Mucosa of stomach (tissue), 1 donor: ENCODE measurements at regions not wholly inside any gene's neighbourhood (a gene's known extent, or its start where the extent isn't known, plus 50 kb on each side); places are given as distances from the start of the nearest gene placed in this dataset.
"Not testable (repeated sequence)": the region's sequence is repeated elsewhere in the genome, so short reads cannot be mapped to it uniquely, and the experiment has no call there.

Source experiments
- H3K27me3 ChIP-seq: one replicate; pipeline ENCODE4 v1.7.0; 2013; ENCODE audit warnings: mild to moderate bottlenecking, low read length; ENCODE audit not compliant: control insufficient read depth, insufficient read depth
- H3K36me3 ChIP-seq: one replicate; pipeline ENCODE4 v1.7.0; 2013; ENCODE audit warnings: low read length; ENCODE audit not compliant: control insufficient read depth, insufficient read depth
- H3K4me1 ChIP-seq: one replicate; pipeline ENCODE4 v1.7.0; 2013; ENCODE audit warnings: mild to moderate bottlenecking, low read length; ENCODE audit not compliant: control insufficient read depth, insufficient read depth
- H3K4me3 ChIP-seq: one replicate; pipeline ENCODE4 v1.7.0; 2013; ENCODE audit warnings: low read length
- H3K9ac ChIP-seq: one replicate; pipeline ENCODE4 v1.7.0; 2013; ENCODE audit warnings: mild to moderate bottlenecking, low read length, moderate library complexity
- H3K9me3 ChIP-seq: one replicate; pipeline ENCODE4 v1.7.0; 2013; ENCODE audit warnings: mild to moderate bottlenecking, low read length, moderate library complexity; ENCODE audit not compliant: control insufficient read depth
- donor health status: Pancreatic carcinoma.

DNA sequence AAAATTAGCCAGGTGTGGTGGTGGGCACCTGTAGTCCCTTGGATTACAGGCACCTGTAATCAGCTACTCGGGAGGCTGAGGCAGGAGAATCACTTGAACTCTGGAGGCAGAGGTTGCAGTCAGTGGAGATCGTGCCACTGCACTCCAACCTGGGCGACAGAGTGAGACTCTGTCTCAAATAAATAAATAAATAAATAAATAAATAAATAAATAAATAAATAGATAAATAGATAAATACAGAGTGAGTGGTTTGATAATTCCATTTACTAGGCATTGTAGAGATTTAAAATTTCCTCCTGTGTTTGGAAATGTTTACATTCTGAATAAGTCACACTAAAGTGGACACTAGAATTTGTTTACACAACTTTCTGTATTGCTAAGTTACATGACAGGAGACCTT lies 504.4 kb upstream of the SEL1L start:
- H3K27me3 ChIP-seq, H3K9me3 ChIP-seq, H3K4me1 ChIP-seq, H3K9ac ChIP-seq, H3K4me3 ChIP-seq, H3K36me3 ChIP-seq: not testable (repeated sequence)

- Histone ChIP-seq H3K27me3 (no peaks in the 10 kb centered on the region), H3K4me1 (no peaks in the 10 kb centered on the region), H3K36me3 (no peaks in the 10 kb centered on the region), H3K9ac (no peak overlapping the region), H3K4me3 (no peak overlapping the region), H3K9me3 (no peaks in the 10 kb centered on the region)
Measured at GRCh38 chr14:82045339-82045738, 511.7 kb upstream of the SEL1L start.

GRCh38 chr14:82046512-82047226 lies 513.0 kb upstream of the SEL1L start:
- Histone ChIP-seq H3K27me3 (no peaks in the 10 kb centered on the region), H3K36me3 (no peaks in the 10 kb centered on the region), H3K9me3 (no peaks in the 10 kb centered on the region), H3K9ac (no peak overlapping the region), H3K4me1 (no peaks in the 10 kb centered on the region), H3K4me3 (no peak overlapping the region)

GRCh38 chr14:82047777-82048470 lies 514.3 kb upstream of the SEL1L start:
- Histone ChIP-seq H3K9me3 (no peaks in the 10 kb centered on the region), H3K36me3 (no peaks in the 10 kb centered on the region), H3K4me1 (no peaks in the 10 kb centered on the region), H3K4me3 (no peak overlapping the region), H3K9ac (no peak overlapping the region), H3K27me3 (no peaks in the 10 kb centered on the region)

GRCh38 chr14:82052778-82053177 lies 519.1 kb upstream of the SEL1L start:
- Histone ChIP-seq H3K9ac (no peak overlapping the region), H3K4me3 (no peak overlapping the region), H3K36me3 (no peaks in the 10 kb centered on the region), H3K27me3 (no peaks in the 10 kb centered on the region), H3K4me1 (no peaks in the 10 kb centered on the region), H3K9me3 (no peaks in the 10 kb centered on the region)

DNA sequence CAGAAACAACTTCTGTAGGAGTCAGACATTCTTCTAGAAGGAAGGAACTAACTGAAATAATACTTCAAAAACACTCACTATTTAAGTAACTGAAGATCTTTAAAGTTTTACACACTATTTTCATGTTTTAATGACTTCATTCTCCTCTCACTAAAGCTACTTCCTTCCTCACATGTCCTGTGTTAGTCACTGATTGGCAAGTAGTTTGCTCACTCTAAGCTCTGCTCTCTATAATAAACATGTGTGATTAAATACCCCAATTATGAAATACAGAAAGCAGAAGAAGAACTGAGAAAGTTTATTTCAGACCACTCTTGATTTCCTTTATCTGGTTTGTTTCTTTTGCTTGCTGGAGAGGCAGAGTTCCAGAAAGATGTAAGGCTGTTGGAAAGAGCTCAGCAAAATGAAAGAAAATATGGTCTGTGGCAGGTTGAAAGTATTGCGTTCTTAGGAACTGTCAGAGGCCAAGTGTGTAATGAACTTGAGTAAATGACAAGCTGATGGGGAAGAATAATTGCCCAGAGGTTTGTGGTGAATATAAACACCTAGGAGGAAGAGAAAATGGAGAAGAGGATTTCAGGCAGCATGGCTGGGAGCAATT lies 522.0 kb upstream of the SEL1L start:
- Histone ChIP-seq H3K4me3 (no peak overlapping the region), H3K36me3 (no peaks in the 10 kb centered on the region), H3K9me3 (no peaks in the 10 kb centered on the region), H3K9ac (no peak overlapping the region), H3K4me1 (no peaks in the 10 kb centered on the region), H3K27me3 (no peaks in the 10 kb centered on the region)

- Histone ChIP-seq H3K27me3 (no peaks in the 10 kb centered on the region), H3K4me1 (no peaks in the 10 kb centered on the region), H3K9me3 (no peaks in the 10 kb centered on the region), H3K36me3 (no peaks in the 10 kb centered on the region), H3K9ac (no peak overlapping the region), H3K4me3 (no peak overlapping the region)
Measured at GRCh38 chr14:82060219-82060618, 526.6 kb upstream of the SEL1L start.

DNA sequence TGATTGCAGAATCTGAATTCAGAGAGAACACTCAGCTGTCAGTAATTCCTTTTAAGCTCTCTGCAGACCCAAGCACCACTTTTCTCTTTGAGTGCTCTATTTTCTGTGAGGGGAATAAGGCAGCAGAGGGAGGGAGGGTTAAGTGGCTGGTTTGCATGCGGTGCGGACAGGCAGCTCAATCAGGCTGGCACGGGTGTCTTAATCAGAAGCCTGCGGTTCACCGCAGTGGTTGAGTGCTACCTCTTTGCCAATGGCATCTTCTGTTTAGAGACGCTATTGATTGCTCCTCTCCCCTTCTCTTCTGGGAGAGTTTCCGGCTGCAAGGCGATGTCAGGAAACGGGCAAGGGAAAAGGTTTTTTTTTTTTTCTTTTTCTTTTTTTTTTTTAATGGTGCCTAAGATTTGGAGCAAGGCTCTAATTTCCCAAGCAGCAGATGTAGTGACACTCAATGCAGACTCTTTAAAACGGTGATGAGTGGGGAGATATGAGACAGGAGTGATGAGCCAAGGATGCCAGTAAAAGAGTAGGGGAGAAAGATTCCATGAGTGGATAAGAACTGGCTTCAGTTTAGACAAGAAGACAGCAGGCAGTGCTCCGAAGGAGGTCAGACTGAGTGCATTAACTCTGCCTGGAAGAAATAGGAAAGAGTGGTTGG lies 533.7 kb upstream of the SEL1L start:
- Histone ChIP-seq H3K9me3 (no peaks in the 10 kb centered on the region), H3K27me3 (no peaks in the 10 kb centered on the region), H3K36me3 (no peaks in the 10 kb centered on the region), H3K9ac (no peak overlapping the region), H3K4me1 (no peaks in the 10 kb centered on the region), H3K4me3 (no peak overlapping the region)

GRCh38 chr14:82070040-82070439 lies 536.4 kb upstream of the SEL1L start:
- no peaks in the 10 kb centered on the region for H3K27me3 ChIP-seq
- H3K9ac ChIP-seq, result no peak overlapping the region
- no peak overlapping the region for H3K4me3 ChIP-seq
- H3K36me3 ChIP-seq, result no peaks in the 10 kb centered on the region
- H3K4me1 ChIP-seq, result no peaks in the 10 kb centered on the region
- no peaks in the 10 kb centered on the region for H3K9me3 ChIP-seq

- H3K27me3 ChIP-seq, result no peaks in the 10 kb centered on the region
- no peaks in the 10 kb centered on the region for H3K4me1 ChIP-seq
- no peaks in the 10 kb centered on the region for H3K9me3 ChIP-seq
- H3K36me3 ChIP-seq, result no peaks in the 10 kb centered on the region
- H3K4me3 ChIP-seq, result no peak overlapping the region
- H3K9ac ChIP-seq, result no peak overlapping the region
Measured at GRCh38 chr14:82070753-82071152, 537.1 kb upstream of the SEL1L start.

GRCh38 chr14:82073547-82073946 lies 539.9 kb upstream of the SEL1L start:
- H3K4me3 ChIP-seq, result no peak overlapping the region
- H3K27me3 ChIP-seq, result no peaks in the 10 kb centered on the region
- H3K4me1 ChIP-seq, result no peaks in the 10 kb centered on the region
- no peak overlapping the region for H3K9ac ChIP-seq
- H3K36me3 ChIP-seq, result no peaks in the 10 kb centered on the region
- no peaks in the 10 kb centered on the region for H3K9me3 ChIP-seq

GRCh38 chr14:82075566-82075965 lies 541.9 kb upstream of the SEL1L start:
- Histone ChIP-seq H3K9ac (no peak overlapping the region), H3K27me3 (no peaks in the 10 kb centered on the region), H3K36me3 (no peaks in the 10 kb centered on the region), H3K9me3 (no peaks in the 10 kb centered on the region), H3K4me1 (no peaks in the 10 kb centered on the region), H3K4me3 (no peak overlapping the region)
